ENCODE measurements at regions not wholly inside any gene's neighbourhood (a gene's known extent, or its start where the extent isn't known, plus 50 kb on each side); places are given as distances from the start of the nearest gene placed in this dataset.

- TF ChIP-seq CTCF (conservative IDR thresholded peaks at IDR 0.05; ENCODE audit: low read depth, low read length) (no peak), POLR2A (IDR thresholded peaks at IDR 0.05; ENCODE audit: low read depth, low read length) (no peak), RAD21 (IDR thresholded peaks at IDR 0.05; ENCODE audit: low read length) (no peak), MAFK (IDR thresholded peaks at IDR 0.05; ENCODE audit: low read depth, low read length) (no peak), RCOR1 (IDR thresholded peaks at IDR 0.05; ENCODE audit: insufficient replicate concordance, low read length) (no peak), FOS (IDR thresholded peaks at IDR 0.05; ENCODE audit: low read depth, low read length) (no peak), CEBPB (IDR thresholded peaks at IDR 0.05; ENCODE audit: low read depth, low read length) (no peak), NFE2L2 (IDR thresholded peaks at IDR 0.05; ENCODE audit: low read depth, low read length) (no peak), BHLHE40 (IDR thresholded peaks at IDR 0.05; ENCODE audit: low read depth, low read length) (no peak), MXI1 (IDR thresholded peaks at IDR 0.05; ENCODE audit: borderline replicate concordance, low read depth, low read length) (no peak)
These were observed 172.8 kb upstream of the PSMD7 start for GRCh38 chr16:74123826-74124225.
